SK-N-SH (cell line): ENCODE measurements at regions not wholly inside any gene's neighbourhood (a gene's known extent, or its start where the extent isn't known, plus 50 kb on each side); places are given as distances from the start of the nearest gene placed in this dataset.

Source experiments
- CTCF ChIA-PET: fragments of 300-600, 350-600 bp; formaldehyde crosslinking; extraction: SDS; loops from one replicate; lab custom pipeline; 2021; lab: Yijun Ruan, JAX
- POLR2A ChIA-PET: fragments of 350-600 bp; sonication (Branson Sonifier 250); formaldehyde crosslinking; extraction: SDS; loops from one replicate; lab custom pipeline; 2020; ENCODE audit warnings: antibody characterized with exemption, inconsistent platforms; lab: Yijun Ruan, JAX
- DNase-seq: peaks from one replicate; pipeline ENCODE4 v3.0.0; 2012
- H2AFZ ChIP-seq: fragments of 200-600 bp; sonication (generic); 2 replicates; pipeline ENCODE4 v1.8.1; 2016; ENCODE audit warnings: antibody characterized with exemption, mild to moderate bottlenecking, low read depth
- H3F3A ChIP-seq: fragments of 200-600 bp; sonication (generic); replicated peaks from 2 replicates; pipeline ENCODE3; 2016; ENCODE audit warnings: antibody characterized with exemption, mild to moderate bottlenecking; ENCODE audit not compliant: insufficient read depth
- H3K27ac ChIP-seq, 2 experiments: fragments of 200-500 bp in 1 of 2; fragments of 200-600 bp in 1 of 2; sonication (Bioruptor generic) in 1 of 2; sonication (generic), shearing (Covaris generic) in 1 of 2; 2 replicates each; pipeline versions ENCODE4 v1.5.1 to v1.6.1; 2014 to 2016; ENCODE audit warnings: low read depth in 2 of 2, inconsistent platforms in 1 of 2, low read length in 1 of 2, mild to moderate bottlenecking in 1 of 2, mixed read lengths in 1 of 2
- H3K27me3 ChIP-seq: fragments of 200-600 bp; sonication (generic), shearing (Covaris generic); 2 replicates; pipeline ENCODE4 v1.6.1; 2016; ENCODE audit warnings: mixed run types; ENCODE audit not compliant: insufficient read depth
- H3K36me3 ChIP-seq, 2 experiments: fragments of 200-500 bp in 1 of 2; fragments of 200-600 bp in 1 of 2; sonication (Bioruptor generic) in 1 of 2; sonication (generic) in 1 of 2; replicated peaks in 1 of 2; 2 replicates each; pipeline versions ENCODE3 to v1.5.1; 2014 to 2016; ENCODE audit warnings: low read length in 1 of 2, mild to moderate bottlenecking in 1 of 2; ENCODE audit not compliant: insufficient read depth in 2 of 2, control insufficient read depth in 1 of 2
- H3K4me1 ChIP-seq, 2 experiments: fragments of 200-500 bp in 1 of 2; fragments of 200-600 bp in 1 of 2; sonication (Bioruptor generic) in 1 of 2; sonication (generic), shearing (Covaris generic) in 1 of 2; 2 replicates each; pipeline versions ENCODE4 v1.5.1 to v1.6.1; 2014 to 2016; ENCODE audit warnings: low read depth in 1 of 2, low read length in 1 of 2, mixed run types in 1 of 2; ENCODE audit not compliant: insufficient read depth in 2 of 2, control insufficient read depth in 1 of 2
- H3K4me2 ChIP-seq: fragments of 200-600 bp; sonication (generic), shearing (Covaris generic); 2 replicates; pipeline ENCODE4 v1.6.1; 2017; ENCODE audit warnings: mixed run types
- H3K4me3 ChIP-seq, 2 experiments: fragments of 200-500 bp in 1 of 2; fragments of 200-600 bp in 1 of 2; sonication (Bioruptor generic) in 1 of 2; sonication (generic), shearing (Covaris generic) in 1 of 2; 2 replicates each; pipeline versions ENCODE4 v1.5.1 to v1.8.1; 2014 to 2016; ENCODE audit warnings: low read depth in 2 of 2, inconsistent platforms in 1 of 2, low read length in 1 of 2, mild to moderate bottlenecking in 1 of 2, mixed read lengths in 1 of 2, moderate library complexity in 1 of 2
- H3K79me2 ChIP-seq: fragments of 200-600 bp; sonication (generic); 2 replicates; pipeline ENCODE4 v1.8.1; 2017; ENCODE audit warnings: mild to moderate bottlenecking; ENCODE audit not compliant: insufficient read depth
- H3K9ac ChIP-seq: fragments of 200-600 bp; sonication (generic); 2 replicates; pipeline ENCODE4 v1.6.1; 2017; ENCODE audit warnings: mixed run types
- H3K9me2 ChIP-seq: fragments of 200-600 bp; sonication (generic); 2 replicates; pipeline ENCODE4 v1.6.1; 2017; ENCODE audit warnings: mixed run types
- H3K9me3 ChIP-seq: fragments of 200-600 bp; sonication (generic); 2 replicates; pipeline ENCODE4 v1.6.1; 2017; ENCODE audit warnings: mixed run types, mild to moderate bottlenecking, moderate library complexity
- H4K20me1 ChIP-seq: fragments of 200-600 bp; sonication (generic); 2 replicates; pipeline ENCODE4 v1.6.1; 2017; ENCODE audit warnings: mild to moderate bottlenecking, mixed run types; ENCODE audit not compliant: insufficient read depth
- CTCF ChIP-seq: fragments of 200-600 bp; sonication (generic); IDR thresholded peaks from 2 replicates; pipeline ENCODE4 v1.6.1; 2017; ENCODE audit warnings: antibody characterized with exemption, mild to moderate bottlenecking, moderate library complexity
- GABPA ChIP-seq: IDR thresholded peaks from 2 replicates; pipeline ENCODE4 v1.4.0; 2012; ENCODE audit warnings: low read depth, mild to moderate bottlenecking
- JUND ChIP-seq: IDR thresholded peaks from 2 replicates; pipeline ENCODE4 v1.4.0; 2012
- MAX ChIP-seq: IDR thresholded peaks from 2 replicates; pipeline ENCODE4 v1.4.0; 2012; ENCODE audit warnings: low read depth
- NFIC ChIP-seq: IDR thresholded peaks from 2 replicates; pipeline ENCODE4 v1.4.0; 2012; ENCODE audit warnings: borderline replicate concordance
- PBX3 ChIP-seq: IDR thresholded peaks from 2 replicates; pipeline ENCODE4; 2012
- RCOR1 ChIP-seq: fragments of 150-350 bp; IDR thresholded peaks from 2 replicates; pipeline ENCODE4 v1.6.1; 2017; ENCODE audit warnings: antibody characterized with exemption, low read length
- SIN3A ChIP-seq: IDR thresholded peaks from 2 replicates; pipeline ENCODE4 v1.6.1; 2012; ENCODE audit warnings: low read depth, mild to moderate bottlenecking, low read length, moderate library complexity, borderline replicate concordance
- SMC3 ChIP-seq: IDR thresholded peaks from 2 replicates; pipeline ENCODE4 v1.6.1; 2012; ENCODE audit warnings: low read depth, low read length, improper control_type of control experiment
- TCF12 ChIP-seq: IDR thresholded peaks from 2 replicates; pipeline ENCODE4 v1.4.0; 2012
- USF1 ChIP-seq: IDR thresholded peaks from 2 replicates; pipeline ENCODE4 v1.4.0; 2012; ENCODE audit warnings: low read depth, borderline replicate concordance
- USF2 ChIP-seq: fragments of 150-350 bp; IDR thresholded peaks from 2 replicates; pipeline ENCODE4 v1.6.1; 2017; ENCODE audit warnings: antibody characterized with exemption, low read length, low read depth, borderline replicate concordance
- YY1 ChIP-seq: IDR thresholded peaks from 2 replicates; pipeline ENCODE4 v1.4.0; 2012; ENCODE audit warnings: low read depth, mild to moderate bottlenecking
- ZBTB33 ChIP-seq: IDR thresholded peaks from 2 replicates; pipeline ENCODE4 v1.4.0; 2012; ENCODE audit warnings: low read depth, borderline replicate concordance

- H3K9ac ChIP-seq = no peak overlapping the region
- H3K27ac ChIP-seq = no peak overlapping the region
- no peaks in the 10 kb centered on the region for H3K27me3 ChIP-seq
- no peak overlapping the region for H3K4me3 ChIP-seq
- H3K4me2 ChIP-seq = no peak overlapping the region
- peaks cover 0 to 2% of the 10 kb centered on the region in 2 experiments; a peak in 1 of 4 replicates for H3K4me1 ChIP-seq
- DNase-seq = no peak
- H2AFZ ChIP-seq = no peak overlapping the region
- no peaks in the 10 kb centered on the region for H4K20me1 ChIP-seq
- ChIA-PET POLR2A (no interaction called here), CTCF (no interaction called here)
- no peaks in the 10 kb centered on the region for H3K9me2 ChIP-seq
- no peaks in the 10 kb centered on the region for H3K79me2 ChIP-seq
- no peaks in the 10 kb centered on the region for H3K36me3 ChIP-seq
- no peaks in the 10 kb centered on the region for H3K9me3 ChIP-seq
- H3F3A ChIP-seq = no peaks in the 10 kb centered on the region
- TF ChIP-seq SMC3 = no peak
- no peak for TF ChIP-seq TCF12
- no peak for TF ChIP-seq MAX
- TF ChIP-seq CTCF = no peak
- TF ChIP-seq GABPA = no peak
- no peak for TF ChIP-seq YY1
- TF ChIP-seq ZBTB33 = no peak
- no peak for TF ChIP-seq USF2
- no peak for TF ChIP-seq USF1
- TF ChIP-seq PBX3 = no peak
- TF ChIP-seq JUND = no peak
- TF ChIP-seq NFIC = no peak
- TF ChIP-seq SIN3A = no peak
- no peak for TF ChIP-seq RCOR1
Measured at GRCh38 chr3:28125342-28125741, 116.1 kb upstream of the CMC1 start.
